IMR-90 (cell line): ENCODE measurements at regions not wholly inside any gene's neighbourhood (a gene's known extent, or its start where the extent isn't known, plus 50 kb on each side); places are given as distances from the start of the nearest gene placed in this dataset.

Source experiments
- FOS ChIP-seq: fragments of 150-350 bp; IDR thresholded peaks from 2 replicates; pipeline ENCODE4 v1.6.1; 2016; ENCODE audit warnings: low read depth, low read length
- MAFK ChIP-seq: IDR thresholded peaks from 2 replicates; pipeline ENCODE4 v1.6.1; 2012; ENCODE audit warnings: low read depth, low read length, improper control_type of control experiment
- MAZ ChIP-seq: IDR thresholded peaks from 2 replicates; pipeline ENCODE4 v1.6.1; 2012; ENCODE audit warnings: low read depth, mild to moderate bottlenecking, low read length, improper control_type of control experiment, moderate library complexity, borderline replicate concordance
- MXI1 ChIP-seq: IDR thresholded peaks from 2 replicates; pipeline ENCODE4 v1.6.1; 2012; ENCODE audit warnings: low read depth, mild to moderate bottlenecking, low read length, moderate library complexity, borderline replicate concordance
- NFE2L2 ChIP-seq: fragments of 150-350 bp; IDR thresholded peaks from 2 replicates; pipeline ENCODE4 v1.6.1; 2016; ENCODE audit warnings: low read depth, mild to moderate bottlenecking, low read length
- POLR2A ChIP-seq: IDR thresholded peaks from 2 replicates; pipeline ENCODE4 v1.6.1; 2012; ENCODE audit warnings: mild to moderate bottlenecking, low read depth, low read length
- RAD21 ChIP-seq: IDR thresholded peaks from 2 replicates; pipeline ENCODE4 v1.6.1; 2012; ENCODE audit warnings: low read length, improper control_type of control experiment
- RCOR1 ChIP-seq: IDR thresholded peaks from 2 replicates; pipeline ENCODE4 v1.6.1; 2012; ENCODE audit warnings: mild to moderate bottlenecking, low read length, improper control_type of control experiment; ENCODE audit not compliant: insufficient replicate concordance
- SMC3 ChIP-seq: fragments of 150-350 bp; IDR thresholded peaks from 2 replicates; pipeline ENCODE4 v1.6.1; 2016; ENCODE audit warnings: low read depth, mild to moderate bottlenecking, antibody characterized with exemption, low read length, moderate library complexity
- TF ChIP-seq, protein P1 (sequence below): conservative IDR thresholded peaks from 2 replicates; pipeline ENCODE4 v1.5.1; 2012; ENCODE audit warnings: mild to moderate bottlenecking, low read depth, low read length, improper control_type of control experiment
- TF ChIP-seq, protein P2 (sequence below): fragments of 150-350 bp; IDR thresholded peaks from 2 replicates; pipeline ENCODE4 v1.6.1; 2017; ENCODE audit warnings: mild to moderate bottlenecking, antibody characterized with exemption, low read length, low read depth
- TF ChIP-seq, protein P3 (sequence below): fragments of 150-350 bp; IDR thresholded peaks from 2 replicates; pipeline ENCODE4 v1.6.1; 2016; ENCODE audit warnings: low read depth, mild to moderate bottlenecking, low read length, moderate library complexity, borderline replicate concordance

GRCh38 chr5:99070822-99071221, 142.0 kb upstream of the CHD1 start:
- TF ChIP-seq NFE2L2 (no peak), MAFK (no peak), MAZ (no peak), POLR2A (no peak), MXI1 (no peak), RAD21 (no peak), SMC3 (no peak), RCOR1 (no peak), FOS (no peak)
- TF ChIP-seq, protein P1, sequence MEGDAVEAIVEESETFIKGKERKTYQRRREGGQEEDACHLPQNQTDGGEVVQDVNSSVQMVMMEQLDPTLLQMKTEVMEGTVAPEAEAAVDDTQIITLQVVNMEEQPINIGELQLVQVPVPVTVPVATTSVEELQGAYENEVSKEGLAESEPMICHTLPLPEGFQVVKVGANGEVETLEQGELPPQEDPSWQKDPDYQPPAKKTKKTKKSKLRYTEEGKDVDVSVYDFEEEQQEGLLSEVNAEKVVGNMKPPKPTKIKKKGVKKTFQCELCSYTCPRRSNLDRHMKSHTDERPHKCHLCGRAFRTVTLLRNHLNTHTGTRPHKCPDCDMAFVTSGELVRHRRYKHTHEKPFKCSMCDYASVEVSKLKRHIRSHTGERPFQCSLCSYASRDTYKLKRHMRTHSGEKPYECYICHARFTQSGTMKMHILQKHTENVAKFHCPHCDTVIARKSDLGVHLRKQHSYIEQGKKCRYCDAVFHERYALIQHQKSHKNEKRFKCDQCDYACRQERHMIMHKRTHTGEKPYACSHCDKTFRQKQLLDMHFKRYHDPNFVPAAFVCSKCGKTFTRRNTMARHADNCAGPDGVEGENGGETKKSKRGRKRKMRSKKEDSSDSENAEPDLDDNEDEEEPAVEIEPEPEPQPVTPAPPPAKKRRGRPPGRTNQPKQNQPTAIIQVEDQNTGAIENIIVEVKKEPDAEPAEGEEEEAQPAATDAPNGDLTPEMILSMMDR: no peak
- TF ChIP-seq, protein P2, sequence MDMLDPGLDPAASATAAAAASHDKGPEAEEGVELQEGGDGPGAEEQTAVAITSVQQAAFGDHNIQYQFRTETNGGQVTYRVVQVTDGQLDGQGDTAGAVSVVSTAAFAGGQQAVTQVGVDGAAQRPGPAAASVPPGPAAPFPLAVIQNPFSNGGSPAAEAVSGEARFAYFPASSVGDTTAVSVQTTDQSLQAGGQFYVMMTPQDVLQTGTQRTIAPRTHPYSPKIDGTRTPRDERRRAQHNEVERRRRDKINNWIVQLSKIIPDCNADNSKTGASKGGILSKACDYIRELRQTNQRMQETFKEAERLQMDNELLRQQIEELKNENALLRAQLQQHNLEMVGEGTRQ: no peak
- TF ChIP-seq, protein P3, sequence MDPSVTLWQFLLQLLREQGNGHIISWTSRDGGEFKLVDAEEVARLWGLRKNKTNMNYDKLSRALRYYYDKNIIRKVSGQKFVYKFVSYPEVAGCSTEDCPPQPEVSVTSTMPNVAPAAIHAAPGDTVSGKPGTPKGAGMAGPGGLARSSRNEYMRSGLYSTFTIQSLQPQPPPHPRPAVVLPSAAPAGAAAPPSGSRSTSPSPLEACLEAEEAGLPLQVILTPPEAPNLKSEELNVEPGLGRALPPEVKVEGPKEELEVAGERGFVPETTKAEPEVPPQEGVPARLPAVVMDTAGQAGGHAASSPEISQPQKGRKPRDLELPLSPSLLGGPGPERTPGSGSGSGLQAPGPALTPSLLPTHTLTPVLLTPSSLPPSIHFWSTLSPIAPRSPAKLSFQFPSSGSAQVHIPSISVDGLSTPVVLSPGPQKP: no peak
